ENCODE measurements at regions not wholly inside any gene's neighbourhood (a gene's known extent, or its start where the extent isn't known, plus 50 kb on each side); places are given as distances from the start of the nearest gene placed in this dataset.
"Not testable (repeated sequence)": the region's sequence is repeated elsewhere in the genome, so short reads cannot be mapped to it uniquely, and the experiment has no call there.

DNA sequence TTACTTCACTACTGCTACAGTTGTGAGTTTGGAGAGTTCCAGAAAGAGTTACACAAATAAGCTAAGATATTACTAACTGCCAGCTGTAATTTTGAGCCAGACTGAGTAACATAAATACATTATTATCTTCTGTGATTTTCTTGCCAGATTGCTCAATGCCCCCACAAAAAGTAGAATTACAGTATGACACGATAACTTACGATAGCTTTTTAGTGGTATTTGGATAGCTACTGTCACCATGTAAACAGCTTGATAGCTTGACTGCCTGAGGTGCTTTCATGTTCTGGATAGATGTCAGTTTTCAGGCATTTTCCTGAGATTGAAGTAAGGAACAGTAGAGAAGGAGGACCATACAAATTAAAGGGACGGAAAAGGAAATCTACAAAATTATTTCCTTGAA, 533.3 kb downstream of the SOCS6 start:
- Histone ChIP-seq H3K4me3 (ENCODE audit: low read depth, low read length) (no peak overlapping the region), H3K27ac (no peak overlapping the region), H3K36me3 (replicated peaks) (no peaks in the 10 kb centered on the region), H3K27me3 (replicated peaks) (no peaks in the 10 kb centered on the region)
- TF ChIP-seq, protein P1, sequence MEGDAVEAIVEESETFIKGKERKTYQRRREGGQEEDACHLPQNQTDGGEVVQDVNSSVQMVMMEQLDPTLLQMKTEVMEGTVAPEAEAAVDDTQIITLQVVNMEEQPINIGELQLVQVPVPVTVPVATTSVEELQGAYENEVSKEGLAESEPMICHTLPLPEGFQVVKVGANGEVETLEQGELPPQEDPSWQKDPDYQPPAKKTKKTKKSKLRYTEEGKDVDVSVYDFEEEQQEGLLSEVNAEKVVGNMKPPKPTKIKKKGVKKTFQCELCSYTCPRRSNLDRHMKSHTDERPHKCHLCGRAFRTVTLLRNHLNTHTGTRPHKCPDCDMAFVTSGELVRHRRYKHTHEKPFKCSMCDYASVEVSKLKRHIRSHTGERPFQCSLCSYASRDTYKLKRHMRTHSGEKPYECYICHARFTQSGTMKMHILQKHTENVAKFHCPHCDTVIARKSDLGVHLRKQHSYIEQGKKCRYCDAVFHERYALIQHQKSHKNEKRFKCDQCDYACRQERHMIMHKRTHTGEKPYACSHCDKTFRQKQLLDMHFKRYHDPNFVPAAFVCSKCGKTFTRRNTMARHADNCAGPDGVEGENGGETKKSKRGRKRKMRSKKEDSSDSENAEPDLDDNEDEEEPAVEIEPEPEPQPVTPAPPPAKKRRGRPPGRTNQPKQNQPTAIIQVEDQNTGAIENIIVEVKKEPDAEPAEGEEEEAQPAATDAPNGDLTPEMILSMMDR (IDR thresholded peaks at IDR 0.05; ENCODE audit: low read depth, low read length, missing control alignments): no peak
- in situ Hi-C loops (cut with HindIII; ENCODE audit: low pct_ligation_motif_present, low sequenced_read_pairs): no loop called here
- no peak for DNase-seq

DNA sequence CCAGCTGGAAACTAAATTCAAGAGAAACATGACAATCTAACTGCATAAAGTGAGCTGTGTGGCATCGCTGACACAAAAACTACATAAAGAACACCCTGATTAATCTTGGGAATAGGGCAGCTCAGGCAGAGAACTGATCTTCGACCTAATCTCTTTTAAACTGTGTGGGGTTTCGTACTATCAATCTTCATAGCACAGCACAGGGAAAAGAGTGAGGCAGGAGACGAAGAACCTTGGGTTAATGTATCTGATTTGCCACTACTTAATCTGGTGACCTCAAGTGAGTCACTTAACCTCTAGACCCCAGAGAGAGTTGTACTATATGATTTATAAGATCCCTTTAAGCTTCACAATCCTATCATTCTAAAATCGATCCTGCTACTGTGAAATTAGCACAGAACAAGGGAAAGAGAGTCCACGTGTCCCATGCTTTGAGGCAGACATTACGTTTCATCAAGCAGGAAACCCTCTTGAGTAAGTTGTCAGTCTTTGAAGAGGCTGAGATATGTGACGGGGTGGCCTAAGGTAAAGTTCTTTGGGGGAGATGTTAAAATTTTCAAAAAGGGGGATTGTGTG, 519.7 kb downstream of the SOCS6 start:
- DNase-seq: no peak
- no peak overlapping the region for H3K27ac ChIP-seq
- TF ChIP-seq, protein P1 (IDR thresholded peaks at IDR 0.05; ENCODE audit: low read depth, low read length, missing control alignments): no peak
- H3K27me3 ChIP-seq (replicated peaks): no peaks in the 10 kb centered on the region
- H3K4me3 ChIP-seq (ENCODE audit: low read depth, low read length): no peak overlapping the region
- H3K36me3 ChIP-seq (replicated peaks): no peaks in the 10 kb centered on the region
- in situ Hi-C loops (cut with HindIII; ENCODE audit: low pct_ligation_motif_present, low sequenced_read_pairs): no loop called here

DNA sequence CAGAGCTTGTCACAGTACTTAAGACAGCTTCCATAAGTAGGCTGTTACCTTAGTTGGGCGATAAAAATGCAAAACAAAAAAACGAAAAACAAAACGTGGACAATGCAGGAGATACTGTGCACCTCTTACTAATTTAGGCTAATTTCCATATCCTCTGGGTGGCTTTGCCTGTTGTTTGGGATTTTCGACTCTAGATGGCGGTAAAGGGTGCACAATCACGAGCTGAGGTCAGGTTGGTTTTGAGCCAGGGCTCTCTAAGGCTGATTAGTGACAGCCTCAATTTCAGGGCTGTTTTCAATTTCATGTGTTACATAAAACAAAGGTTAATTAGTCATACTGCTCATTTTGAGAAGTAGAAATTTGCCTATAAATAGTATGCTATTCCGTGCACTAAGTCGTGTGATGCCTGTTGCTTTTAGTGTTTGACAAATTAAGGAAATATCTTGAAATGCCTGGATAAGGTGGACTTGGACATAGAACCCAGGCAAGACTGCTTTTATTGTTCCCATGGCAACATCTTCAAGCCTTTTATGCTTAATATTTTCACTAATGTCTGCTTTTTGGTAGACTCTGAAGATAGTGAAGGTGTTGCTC, 493.1 kb downstream of the SOCS6 start:
- no peaks in the 10 kb centered on the region for H3K27me3 ChIP-seq (replicated peaks)
- DNase-seq: peak; percentile 37
- no peaks in the 10 kb centered on the region for H3K36me3 ChIP-seq (replicated peaks)
- TF ChIP-seq, protein P1 (IDR thresholded peaks at IDR 0.05; ENCODE audit: low read depth, low read length, missing control alignments): peak; percentile 77
- no peak overlapping the region for H3K27ac ChIP-seq
- no peak overlapping the region for H3K4me3 ChIP-seq (ENCODE audit: low read depth, low read length)
- in situ Hi-C loops (cut with HindIII; ENCODE audit: low pct_ligation_motif_present, low sequenced_read_pairs): no loop called here

DNA sequence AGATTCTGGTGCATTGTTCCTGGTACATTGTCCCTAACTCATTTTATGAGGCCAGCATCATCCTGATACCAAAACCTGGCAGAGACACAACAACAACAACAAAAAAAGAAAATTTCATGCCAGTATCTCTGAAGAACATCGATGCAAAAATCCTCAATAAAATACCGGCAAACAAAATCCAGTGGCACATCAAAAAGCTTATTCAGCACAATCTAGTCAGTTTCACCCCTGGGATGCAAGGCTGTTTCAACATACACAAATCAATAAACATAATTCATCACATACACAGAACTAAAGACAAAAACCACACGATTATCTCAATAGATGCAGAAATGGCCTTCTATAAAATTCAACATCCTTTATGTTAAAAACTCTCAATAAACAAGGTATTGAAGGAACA, 477.4 kb downstream of the SOCS6 start:
- in situ Hi-C loops (cut with HindIII; ENCODE audit: low pct_ligation_motif_present, low sequenced_read_pairs); H3K4me3 ChIP-seq (ENCODE audit: low read depth, low read length); H3K27me3 ChIP-seq (replicated peaks); H3K27ac ChIP-seq; DNase-seq; H3K36me3 ChIP-seq (replicated peaks): not testable (repeated sequence)

DNA sequence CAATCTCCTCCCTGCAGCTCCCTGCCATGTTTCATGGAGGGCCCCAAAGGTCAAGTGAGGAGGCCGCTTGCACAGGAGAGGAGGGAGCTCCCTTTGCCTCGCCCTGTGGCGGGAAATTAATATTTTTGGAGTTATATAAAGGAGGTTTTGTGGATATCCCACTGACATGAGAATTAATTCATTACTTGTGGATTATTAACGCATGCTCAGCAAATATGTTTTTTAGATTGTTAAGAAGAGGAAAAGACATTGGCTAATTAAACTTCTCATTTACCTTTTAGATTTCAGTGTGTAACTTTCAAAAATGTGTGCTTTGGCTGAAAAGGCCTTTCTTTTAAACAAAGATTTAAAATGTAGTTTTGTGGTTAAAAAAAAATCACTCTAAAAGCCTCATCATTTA, 474.0 kb downstream of the SOCS6 start:
- no peak for DNase-seq
- H3K27me3 ChIP-seq (replicated peaks): no peaks in the 10 kb centered on the region
- no peaks in the 10 kb centered on the region for H3K36me3 ChIP-seq (replicated peaks)
- in situ Hi-C loops (cut with HindIII; ENCODE audit: low pct_ligation_motif_present, low sequenced_read_pairs): no loop called here
- TF ChIP-seq, protein P1 (IDR thresholded peaks at IDR 0.05; ENCODE audit: low read depth, low read length, missing control alignments): no peak
- no peak overlapping the region for H3K27ac ChIP-seq
- H3K4me3 ChIP-seq (ENCODE audit: low read depth, low read length): no peak overlapping the region

DNA sequence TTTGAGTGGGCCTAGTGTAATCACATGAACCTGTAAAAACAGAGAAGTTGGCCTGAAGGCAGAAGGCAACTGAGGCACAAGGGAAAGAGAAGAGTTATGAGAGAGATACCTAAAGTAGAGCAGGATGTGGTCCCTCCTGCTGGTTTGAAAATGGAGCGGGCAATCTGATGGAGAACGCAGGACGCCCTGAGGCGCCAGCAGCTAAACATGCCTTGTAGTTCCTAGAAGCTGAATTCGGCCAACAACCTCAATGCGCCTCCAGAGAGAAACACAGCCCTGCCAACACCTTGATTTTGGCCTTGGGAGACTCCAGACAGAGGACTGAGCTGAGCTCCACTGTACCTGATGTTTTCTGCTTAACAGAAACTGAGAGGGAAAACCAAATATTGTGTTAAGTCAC, 469.9 kb downstream of the SOCS6 start:
- H3K36me3 ChIP-seq (replicated peaks): no peaks in the 10 kb centered on the region
- TF ChIP-seq, protein P1 (IDR thresholded peaks at IDR 0.05; ENCODE audit: low read depth, low read length, missing control alignments): no peak
- H3K27me3 ChIP-seq (replicated peaks): no peaks in the 10 kb centered on the region
- DNase-seq: no peak
- in situ Hi-C loops (cut with HindIII; ENCODE audit: low pct_ligation_motif_present, low sequenced_read_pairs): no loop called here
- H3K27ac ChIP-seq: no peak overlapping the region
- no peak overlapping the region for H3K4me3 ChIP-seq (ENCODE audit: low read depth, low read length)

All from brain microvascular endothelial cell (primary cell).